ENCODE measurements at regions not wholly inside any gene's neighbourhood (a gene's known extent, or its start where the extent isn't known, plus 50 kb on each side); places are given as distances from the start of the nearest gene placed in this dataset.

- TF ChIP-seq MXI1 (IDR thresholded peaks at IDR 0.05; ENCODE audit: borderline replicate concordance, low read depth, low read length) (no peak), ZBTB21 (CRISPR knock-in tag; IDR thresholded peaks at IDR 0.05) (no peak), FOSL1 (CRISPR knock-in tag; IDR thresholded peaks at IDR 0.05; ENCODE audit: borderline replicate concordance) (no peak), RFX1 (IDR thresholded peaks at IDR 0.05) (no peak), CBFB (CRISPR knock-in tag; IDR thresholded peaks at IDR 0.05) (no peak), SALL1 (CRISPR knock-in tag; IDR thresholded peaks at IDR 0.05) (no peak), MXD4 (CRISPR knock-in tag; IDR thresholded peaks at IDR 0.05) (no peak), KDM5B (CRISPR knock-in tag; IDR thresholded peaks at IDR 0.05; ENCODE audit: borderline replicate concordance) (no peak)
- TF ChIP-seq, protein P1, sequence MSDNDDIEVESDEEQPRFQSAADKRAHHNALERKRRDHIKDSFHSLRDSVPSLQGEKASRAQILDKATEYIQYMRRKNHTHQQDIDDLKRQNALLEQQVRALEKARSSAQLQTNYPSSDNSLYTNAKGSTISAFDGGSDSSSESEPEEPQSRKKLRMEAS (IDR thresholded peaks at IDR 0.05), result no peak
- TF ChIP-seq, protein P2, sequence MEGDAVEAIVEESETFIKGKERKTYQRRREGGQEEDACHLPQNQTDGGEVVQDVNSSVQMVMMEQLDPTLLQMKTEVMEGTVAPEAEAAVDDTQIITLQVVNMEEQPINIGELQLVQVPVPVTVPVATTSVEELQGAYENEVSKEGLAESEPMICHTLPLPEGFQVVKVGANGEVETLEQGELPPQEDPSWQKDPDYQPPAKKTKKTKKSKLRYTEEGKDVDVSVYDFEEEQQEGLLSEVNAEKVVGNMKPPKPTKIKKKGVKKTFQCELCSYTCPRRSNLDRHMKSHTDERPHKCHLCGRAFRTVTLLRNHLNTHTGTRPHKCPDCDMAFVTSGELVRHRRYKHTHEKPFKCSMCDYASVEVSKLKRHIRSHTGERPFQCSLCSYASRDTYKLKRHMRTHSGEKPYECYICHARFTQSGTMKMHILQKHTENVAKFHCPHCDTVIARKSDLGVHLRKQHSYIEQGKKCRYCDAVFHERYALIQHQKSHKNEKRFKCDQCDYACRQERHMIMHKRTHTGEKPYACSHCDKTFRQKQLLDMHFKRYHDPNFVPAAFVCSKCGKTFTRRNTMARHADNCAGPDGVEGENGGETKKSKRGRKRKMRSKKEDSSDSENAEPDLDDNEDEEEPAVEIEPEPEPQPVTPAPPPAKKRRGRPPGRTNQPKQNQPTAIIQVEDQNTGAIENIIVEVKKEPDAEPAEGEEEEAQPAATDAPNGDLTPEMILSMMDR (CRISPR knock-in tag; IDR thresholded peaks at IDR 0.05), result no peak
- TF ChIP-seq, protein P3, sequence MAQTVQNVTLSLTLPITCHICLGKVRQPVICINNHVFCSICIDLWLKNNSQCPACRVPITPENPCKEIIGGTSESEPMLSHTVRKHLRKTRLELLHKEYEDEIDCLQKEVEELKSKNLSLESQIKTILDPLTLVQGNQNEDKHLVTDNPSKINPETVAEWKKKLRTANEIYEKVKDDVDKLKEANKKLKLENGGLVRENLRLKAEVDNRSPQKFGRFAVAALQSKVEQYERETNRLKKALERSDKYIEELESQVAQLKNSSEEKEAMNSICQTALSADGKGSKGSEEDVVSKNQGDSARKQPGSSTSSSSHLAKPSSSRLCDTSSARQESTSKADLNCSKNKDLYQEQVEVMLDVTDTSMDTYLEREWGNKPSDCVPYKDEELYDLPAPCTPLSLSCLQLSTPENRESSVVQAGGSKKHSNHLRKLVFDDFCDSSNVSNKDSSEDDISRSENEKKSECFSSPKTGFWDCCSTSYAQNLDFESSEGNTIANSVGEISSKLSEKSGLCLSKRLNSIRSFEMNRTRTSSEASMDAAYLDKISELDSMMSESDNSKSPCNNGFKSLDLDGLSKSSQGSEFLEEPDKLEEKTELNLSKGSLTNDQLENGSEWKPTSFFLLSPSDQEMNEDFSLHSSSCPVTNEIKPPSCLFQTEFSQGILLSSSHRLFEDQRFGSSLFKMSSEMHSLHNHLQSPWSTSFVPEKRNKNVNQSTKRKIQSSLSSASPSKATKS (CRISPR knock-in tag; IDR thresholded peaks at IDR 0.05), result no peak
Measured at GRCh38 chr9:86802900-86803673, 144.2 kb downstream of the GAS1 start.

Data from HepG2 (cell line).